ENCODE measurements at regions not wholly inside any gene's neighbourhood (a gene's known extent, or its start where the extent isn't known, plus 50 kb on each side); places are given as distances from the start of the nearest gene placed in this dataset.

GRCh38 chr4:158013858-158014257, 159.0 kb downstream of the GASK1B start:
- no peak for DNase-seq (ENCODE audit: extremely low read depth, low read depth)

DNA sequence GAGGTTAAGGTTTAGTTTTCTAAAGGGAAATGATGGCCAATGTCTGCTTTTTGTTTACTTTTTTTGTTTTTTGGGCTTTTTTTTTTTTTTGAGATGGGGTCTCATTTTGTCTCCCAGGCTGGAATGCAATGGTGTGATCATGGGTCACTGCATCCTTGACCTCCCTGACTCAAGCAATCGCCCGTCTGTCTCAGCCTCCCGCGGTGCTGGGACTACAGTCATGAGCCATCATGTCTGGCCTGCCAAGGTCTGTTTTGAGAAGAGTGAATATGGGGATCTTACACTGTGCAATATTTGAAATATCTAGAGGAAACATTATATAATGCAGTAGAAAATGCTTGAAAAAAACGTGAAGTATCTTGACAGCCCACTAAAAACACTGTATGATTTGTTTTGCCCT, 162.5 kb downstream of the GASK1B start:
- DNase-seq (ENCODE audit: extremely low read depth, low read depth), result no peak

- DNase-seq (ENCODE audit: extremely low read depth, low read depth), result no peak
Observed at GRCh38 chr4:158008551-158009218, 164.1 kb downstream of the GASK1B start.

DNA sequence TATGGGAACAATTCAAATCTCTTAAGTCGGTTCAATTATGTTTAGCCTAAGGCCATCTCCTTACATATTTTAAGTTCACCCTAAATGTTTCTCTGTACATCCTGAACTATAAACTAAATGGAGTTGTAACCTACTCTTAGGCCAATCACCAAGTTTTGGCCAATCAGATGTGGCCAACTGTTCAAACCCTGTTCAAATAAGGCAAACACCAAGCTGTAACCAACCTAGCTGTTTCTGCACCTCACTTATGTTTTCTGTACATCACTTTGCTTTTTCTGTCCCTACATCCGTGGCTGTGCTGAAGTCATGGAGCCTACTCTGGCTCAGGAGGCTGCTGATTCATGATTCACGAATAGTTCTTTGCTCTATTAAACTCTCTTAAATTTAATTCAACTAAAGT, 165.3 kb downstream of the GASK1B start:
- DNase-seq (ENCODE audit: extremely low read depth, low read depth), result no peak

GRCh38 chr4:158006990-158007389, 165.8 kb downstream of the GASK1B start:
- DNase-seq (ENCODE audit: extremely low read depth, low read depth), result no peak

- no peak for DNase-seq (ENCODE audit: extremely low read depth, low read depth)
Observed at GRCh38 chr4:158005021-158005420, 167.8 kb downstream of the GASK1B start.

DNA sequence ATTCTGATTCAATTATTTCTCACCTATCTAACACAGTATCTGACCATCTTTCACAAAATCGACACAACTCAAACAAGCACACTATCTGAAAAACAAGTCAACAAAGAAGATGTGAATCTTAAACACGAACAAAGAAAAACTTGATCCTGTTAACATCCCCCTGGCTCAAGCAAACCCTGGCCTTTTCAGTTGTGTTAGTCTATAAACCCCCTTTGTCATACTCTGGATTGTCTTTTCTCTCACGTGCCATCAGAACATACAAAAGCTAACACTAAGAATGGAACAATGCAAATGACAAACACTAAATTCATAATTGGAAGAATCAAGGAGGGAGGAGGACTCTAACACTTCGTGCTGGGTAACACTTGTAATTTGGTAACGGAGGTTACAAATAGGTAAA, 168.7 kb downstream of the GASK1B start:
- no peak for DNase-seq (ENCODE audit: extremely low read depth, low read depth)

DNA sequence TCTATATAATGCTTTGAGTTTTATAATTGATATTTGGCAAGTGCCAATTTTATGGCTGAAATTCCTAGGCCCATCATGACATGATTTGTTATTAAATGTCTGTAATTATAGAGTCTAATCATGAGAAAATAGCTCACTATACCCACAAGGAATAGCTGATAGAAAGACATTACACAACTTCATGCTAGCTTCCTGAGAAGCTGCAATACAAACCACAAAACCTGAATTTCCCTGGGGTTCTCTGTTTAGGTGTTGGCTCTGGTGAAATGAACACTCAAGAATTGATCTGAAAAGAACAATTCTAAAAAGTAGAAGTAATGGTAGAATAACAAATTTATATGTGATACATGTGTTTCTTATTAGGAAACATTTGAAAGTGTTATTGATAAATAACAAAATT, 169.6 kb downstream of the GASK1B start:
- no peak for DNase-seq (ENCODE audit: extremely low read depth, low read depth)

GRCh38 chr4:158002173-158002572, 170.7 kb downstream of the GASK1B start:
- DNase-seq (ENCODE audit: extremely low read depth, low read depth), result no peak

- DNase-seq (ENCODE audit: extremely low read depth, low read depth), result no peak
Observed at GRCh38 chr4:158001756-158002155, 171.1 kb downstream of the GASK1B start.

DNA sequence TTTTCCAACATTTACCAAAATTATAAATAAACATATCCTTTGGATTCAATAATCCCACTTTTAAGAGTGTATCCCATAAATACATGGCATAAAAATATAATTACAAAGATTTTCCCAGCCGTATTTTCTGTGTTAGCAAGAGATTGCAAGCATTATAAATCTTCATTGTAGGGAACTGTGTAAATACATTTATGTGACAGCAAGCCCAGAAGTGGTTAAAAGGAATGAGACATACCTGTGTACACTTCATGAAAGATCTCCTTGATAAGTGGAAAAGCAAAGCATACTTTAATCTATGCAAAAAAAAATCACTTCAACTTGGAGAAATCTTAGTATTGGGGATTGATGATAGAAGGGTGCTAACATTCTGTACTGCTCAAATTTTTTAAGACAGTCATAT, 173.1 kb downstream of the GASK1B start:
- DNase-seq (ENCODE audit: extremely low read depth, low read depth), result no peak

DNA sequence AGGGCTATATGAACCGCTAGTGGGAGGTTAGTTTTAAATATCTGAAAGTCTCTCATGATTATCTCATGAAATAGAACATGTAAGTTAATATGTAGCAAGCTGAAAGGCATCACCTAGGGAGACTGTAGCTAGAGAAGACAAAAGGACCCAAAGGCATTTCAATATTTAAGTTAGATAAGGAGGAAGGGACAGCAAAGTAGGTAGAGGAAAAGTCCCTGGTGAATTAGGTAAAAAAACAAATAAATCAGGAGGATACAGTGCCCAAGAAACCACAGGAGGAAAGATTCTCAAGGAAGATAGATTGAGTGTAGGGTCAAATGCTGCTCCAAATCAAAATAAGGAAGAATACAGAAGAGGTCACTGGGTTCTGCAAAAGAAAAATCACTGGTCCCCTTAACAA, 175.5 kb downstream of the GASK1B start:
- DNase-seq (ENCODE audit: extremely low read depth, low read depth), result no peak

- no peak for DNase-seq (ENCODE audit: extremely low read depth, low read depth)
Observed at GRCh38 chr4:157996061-157997028, 176.5 kb downstream of the GASK1B start.

- peak; percentile 38 for DNase-seq (ENCODE audit: extremely low read depth, low read depth)
Observed at GRCh38 chr4:157994863-157995262, 178.0 kb downstream of the GASK1B start.

- no peak for DNase-seq (ENCODE audit: extremely low read depth, low read depth)
Observed at GRCh38 chr4:157992948-157993839, 179.6 kb downstream of the GASK1B start.

GRCh38 chr4:157992038-157992705, 180.7 kb downstream of the GASK1B start:
- DNase-seq (ENCODE audit: extremely low read depth, low read depth), result peak; percentile 84

- DNase-seq (ENCODE audit: extremely low read depth, low read depth), result no peak
Observed at GRCh38 chr4:157988641-157989040, 184.2 kb downstream of the GASK1B start.

GRCh38 chr4:157984285-157984911, 188.4 kb downstream of the GASK1B start:
- DNase-seq (ENCODE audit: extremely low read depth, low read depth), result peak; percentile 26

- peak; percentile 92 for DNase-seq (ENCODE audit: extremely low read depth, low read depth)
Observed at GRCh38 chr4:157983300-157983699, 189.5 kb downstream of the GASK1B start.

GRCh38 chr4:157980158-157980557, 192.7 kb downstream of the GASK1B start:
- no peak for DNase-seq (ENCODE audit: extremely low read depth, low read depth)

Data from NCI-H460 (cell line).